Jurkat, Clone E6-1 (cell line): ENCODE measurements at regions not wholly inside any gene's neighbourhood (a gene's known extent, or its start where the extent isn't known, plus 50 kb on each side); places are given as distances from the start of the nearest gene placed in this dataset.

Experiments
- DNase-seq: peaks from one replicate; pipeline ENCODE4 v3.0.0-alpha.2; 2011; ENCODE audit warnings: low read depth, low spot score
- H3K4me3 ChIP-seq: 2 replicates; pipeline ENCODE4 v1.5.1; 2011; ENCODE audit warnings: mild to moderate bottlenecking, low read length, control low read depth, moderate library complexity

GRCh38 chr16:9566099-9566498 is 474.7 kb downstream of the HAPSTR1 start:
- DNase-seq = no peak

GRCh38 chr16:9567666-9568065 is 476.2 kb downstream of the HAPSTR1 start:
- H3K4me3 ChIP-seq = no peak overlapping the region
- DNase-seq = no peak

More at GRCh38 chr16:9566099-9566498, 474.7 kb downstream of the HAPSTR1 start:
- H3K4me3 ChIP-seq = no peak overlapping the region

- DNase-seq = no peak
- H3K4me3 ChIP-seq = no peak overlapping the region
Observed at GRCh38 chr16:9568261-9568660, 476.8 kb downstream of the HAPSTR1 start.

GRCh38 chr16:9570521-9570920 is 479.1 kb downstream of the HAPSTR1 start:
- no peak for DNase-seq
- no peak overlapping the region for H3K4me3 ChIP-seq

- no peak for DNase-seq
- H3K4me3 ChIP-seq = no peak overlapping the region
Observed at GRCh38 chr16:9578459-9578858, 487.0 kb downstream of the HAPSTR1 start.

GRCh38 chr16:9580025-9580424 is 488.6 kb downstream of the HAPSTR1 start:
- no peak for DNase-seq
- H3K4me3 ChIP-seq = no peak overlapping the region

GRCh38 chr16:9593440-9593839 is 502.0 kb downstream of the HAPSTR1 start:
- DNase-seq = no peak
- no peak overlapping the region for H3K4me3 ChIP-seq

GRCh38 chr16:9594047-9594446 is 502.6 kb downstream of the HAPSTR1 start:
- no peak overlapping the region for H3K4me3 ChIP-seq
- no peak for DNase-seq

- DNase-seq = no peak
- no peak overlapping the region for H3K4me3 ChIP-seq
Observed at GRCh38 chr16:9594946-9595345, 503.5 kb downstream of the HAPSTR1 start.

- no peak for DNase-seq
- H3K4me3 ChIP-seq = no peak overlapping the region
Observed at GRCh38 chr16:9595393-9595792, 503.9 kb downstream of the HAPSTR1 start.

- no peak overlapping the region for H3K4me3 ChIP-seq
- DNase-seq = no peak
Observed at GRCh38 chr16:9596788-9597187, 505.3 kb downstream of the HAPSTR1 start.

- no peak for DNase-seq
- H3K4me3 ChIP-seq = no peak overlapping the region
Observed at GRCh38 chr16:9597967-9598730, 506.7 kb downstream of the HAPSTR1 start.

- no peak overlapping the region for H3K4me3 ChIP-seq
- DNase-seq = no peak
Observed at GRCh38 chr16:9598731-9599083, 507.3 kb downstream of the HAPSTR1 start.

- H3K4me3 ChIP-seq = no peak overlapping the region
- no peak for DNase-seq
Observed at GRCh38 chr16:9599415-9600120, 508.1 kb downstream of the HAPSTR1 start.

GRCh38 chr16:9602189-9602588 is 510.7 kb downstream of the HAPSTR1 start:
- DNase-seq = no peak

GRCh38 chr16:9603316-9603715 is 511.9 kb downstream of the HAPSTR1 start:
- H3K4me3 ChIP-seq = no peak overlapping the region
- no peak for DNase-seq

More at GRCh38 chr16:9602189-9602588, 510.7 kb downstream of the HAPSTR1 start:
- no peak overlapping the region for H3K4me3 ChIP-seq

GRCh38 chr16:9607515-9608230 is 516.2 kb downstream of the HAPSTR1 start:
- no peak for DNase-seq
- no peak overlapping the region for H3K4me3 ChIP-seq

- DNase-seq = no peak
- no peak overlapping the region for H3K4me3 ChIP-seq
Observed at GRCh38 chr16:9610727-9611126, 519.3 kb downstream of the HAPSTR1 start.

GRCh38 chr16:9612267-9612666 is 520.8 kb downstream of the HAPSTR1 start:
- no peak for DNase-seq
- no peak overlapping the region for H3K4me3 ChIP-seq

GRCh38 chr16:9614389-9614788 is 522.9 kb downstream of the HAPSTR1 start:
- no peak for DNase-seq

More at GRCh38 chr16:9614389-9614788, 522.9 kb downstream of the HAPSTR1 start:
- H3K4me3 ChIP-seq = no peak overlapping the region
